ENCODE measurements at regions not wholly inside any gene's neighbourhood (a gene's known extent, or its start where the extent isn't known, plus 50 kb on each side); places are given as distances from the start of the nearest gene placed in this dataset.
"Not testable (repeated sequence)": the region's sequence is repeated elsewhere in the genome, so short reads cannot be mapped to it uniquely, and the experiment has no call there.

DNA sequence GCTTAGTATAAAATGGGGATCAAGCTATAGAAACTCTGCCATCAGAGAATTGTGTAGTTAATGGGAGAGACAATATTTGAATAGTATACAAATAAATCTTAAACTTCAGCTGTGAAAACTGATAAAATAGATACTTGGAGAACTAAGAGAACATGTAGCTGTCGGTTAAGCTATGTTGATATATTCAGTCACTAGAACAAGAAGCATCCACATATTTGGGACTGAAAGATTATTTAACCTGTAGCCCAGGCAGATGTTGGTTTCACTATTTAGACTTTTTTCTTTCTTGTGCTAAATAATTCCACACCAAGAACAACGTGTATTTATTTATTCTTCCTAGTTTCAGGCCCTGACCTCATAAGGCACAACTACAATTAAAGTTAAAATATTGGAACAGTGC is 521.0 kb upstream of the CCNG1 start:
- H3K27ac ChIP-seq (replicated peaks): no peak overlapping the region
- H3K9me3 ChIP-seq (replicated peaks): peaks cover 26% of the 10 kb centered on the region
- no peaks in the 10 kb centered on the region for H3K4me1 ChIP-seq
- intact Hi-C loops (cut with micrococcal nuclease): no loop called here
- no peak for DNase-seq
- no peaks in the 10 kb centered on the region for H3K36me3 ChIP-seq
- no peaks in the 10 kb centered on the region for H3K27me3 ChIP-seq (ENCODE audit: low read depth)
- no peak overlapping the region for H3K4me3 ChIP-seq
- TF ChIP-seq, protein P1, sequence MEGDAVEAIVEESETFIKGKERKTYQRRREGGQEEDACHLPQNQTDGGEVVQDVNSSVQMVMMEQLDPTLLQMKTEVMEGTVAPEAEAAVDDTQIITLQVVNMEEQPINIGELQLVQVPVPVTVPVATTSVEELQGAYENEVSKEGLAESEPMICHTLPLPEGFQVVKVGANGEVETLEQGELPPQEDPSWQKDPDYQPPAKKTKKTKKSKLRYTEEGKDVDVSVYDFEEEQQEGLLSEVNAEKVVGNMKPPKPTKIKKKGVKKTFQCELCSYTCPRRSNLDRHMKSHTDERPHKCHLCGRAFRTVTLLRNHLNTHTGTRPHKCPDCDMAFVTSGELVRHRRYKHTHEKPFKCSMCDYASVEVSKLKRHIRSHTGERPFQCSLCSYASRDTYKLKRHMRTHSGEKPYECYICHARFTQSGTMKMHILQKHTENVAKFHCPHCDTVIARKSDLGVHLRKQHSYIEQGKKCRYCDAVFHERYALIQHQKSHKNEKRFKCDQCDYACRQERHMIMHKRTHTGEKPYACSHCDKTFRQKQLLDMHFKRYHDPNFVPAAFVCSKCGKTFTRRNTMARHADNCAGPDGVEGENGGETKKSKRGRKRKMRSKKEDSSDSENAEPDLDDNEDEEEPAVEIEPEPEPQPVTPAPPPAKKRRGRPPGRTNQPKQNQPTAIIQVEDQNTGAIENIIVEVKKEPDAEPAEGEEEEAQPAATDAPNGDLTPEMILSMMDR (IDR thresholded peaks at IDR 0.05; ENCODE audit: borderline replicate concordance): no peak

GRCh38 chr5:162929104-162929503 is 508.3 kb upstream of the CCNG1 start:
- Histone ChIP-seq H3K27me3 (ENCODE audit: low read depth) (no peaks in the 10 kb centered on the region), H3K4me1 (no peaks in the 10 kb centered on the region), H3K27ac (replicated peaks) (no peak overlapping the region), H3K9me3 (replicated peaks) (peaks cover 28% of the 10 kb centered on the region), H3K4me3 (no peak overlapping the region), H3K36me3 (no peaks in the 10 kb centered on the region)
- intact Hi-C loops (cut with micrococcal nuclease): no loop called here
- DNase-seq: no peak
- TF ChIP-seq, protein P1 (IDR thresholded peaks at IDR 0.05; ENCODE audit: borderline replicate concordance): no peak

DNA sequence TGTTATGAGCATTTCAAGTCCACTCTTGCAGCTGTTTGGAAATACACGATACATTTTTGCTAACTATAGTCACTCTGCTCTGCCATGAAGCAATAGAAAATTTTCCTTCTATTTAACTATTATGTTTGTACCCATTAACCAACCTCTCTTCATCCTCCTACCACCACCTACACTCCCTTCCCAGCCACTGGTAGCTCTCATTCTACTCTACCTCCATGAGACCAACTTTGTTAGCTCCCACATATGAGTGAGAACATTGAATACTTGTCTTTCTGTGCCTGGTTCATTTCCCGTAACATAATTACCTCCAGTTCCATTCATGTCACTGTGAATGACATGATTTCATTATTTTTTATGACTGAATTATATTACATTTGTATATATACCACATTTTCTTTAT is 505.9 kb upstream of the CCNG1 start:
- no peak for DNase-seq
- Histone ChIP-seq H3K4me1 (no peaks in the 10 kb centered on the region), H3K36me3 (no peaks in the 10 kb centered on the region), H3K27ac (replicated peaks) (no peak overlapping the region), H3K4me3 (no peak overlapping the region), H3K27me3 (ENCODE audit: low read depth) (no peaks in the 10 kb centered on the region), H3K9me3 (replicated peaks) (peaks cover 46% of the 10 kb centered on the region)
- TF ChIP-seq, protein P1 (IDR thresholded peaks at IDR 0.05; ENCODE audit: borderline replicate concordance): no peak
- intact Hi-C loops (cut with micrococcal nuclease): no loop called here

- Histone ChIP-seq H3K4me3 (no peak overlapping the region), H3K9me3 (replicated peaks) (peaks cover 11% of the 10 kb centered on the region), H3K4me1 (no peaks in the 10 kb centered on the region), H3K27me3 (ENCODE audit: low read depth) (no peaks in the 10 kb centered on the region), H3K27ac (replicated peaks) (no peak overlapping the region), H3K36me3 (no peaks in the 10 kb centered on the region)
- intact Hi-C loops (cut with micrococcal nuclease): no loop called here
- TF ChIP-seq, protein P1 (IDR thresholded peaks at IDR 0.05; ENCODE audit: borderline replicate concordance): no peak
- DNase-seq: no peak
Observed at GRCh38 chr5:162939991-162940390, 497.4 kb upstream of the CCNG1 start.

DNA sequence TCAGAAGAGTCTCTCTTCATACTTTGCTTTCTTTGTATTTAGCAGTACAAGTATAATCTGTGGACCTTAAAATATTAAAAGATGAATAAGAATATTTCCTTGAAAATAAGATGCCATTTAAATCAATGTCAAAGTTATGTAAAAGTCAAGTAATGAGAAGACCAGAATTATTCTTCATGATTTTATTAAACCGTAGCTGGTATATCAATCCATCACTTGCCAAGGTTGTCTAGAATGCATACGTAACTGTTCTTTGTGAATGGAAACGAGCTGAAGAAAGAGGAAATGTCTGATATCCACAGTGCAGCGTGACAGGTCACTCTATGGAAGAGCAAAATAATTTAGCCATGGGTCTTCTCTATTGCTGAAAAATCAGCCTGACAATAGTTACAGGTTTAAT is 488.7 kb upstream of the CCNG1 start:
- H3K9me3 ChIP-seq (replicated peaks): peaks cover 5% of the 10 kb centered on the region
- no peaks in the 10 kb centered on the region for H3K36me3 ChIP-seq
- H3K4me3 ChIP-seq: no peak overlapping the region
- TF ChIP-seq, protein P1 (IDR thresholded peaks at IDR 0.05; ENCODE audit: borderline replicate concordance): no peak
- H3K27me3 ChIP-seq (ENCODE audit: low read depth): no peaks in the 10 kb centered on the region
- H3K27ac ChIP-seq (replicated peaks): no peak overlapping the region
- no peaks in the 10 kb centered on the region for H3K4me1 ChIP-seq
- intact Hi-C loops (cut with micrococcal nuclease): no loop called here
- DNase-seq: no peak

- no peak for DNase-seq
- intact Hi-C loops (cut with micrococcal nuclease): no loop called here
- H3K27ac ChIP-seq (replicated peaks): no peak overlapping the region
- no peaks in the 10 kb centered on the region for H3K36me3 ChIP-seq
- TF ChIP-seq, protein P1 (IDR thresholded peaks at IDR 0.05; ENCODE audit: borderline replicate concordance): no peak
- H3K4me1 ChIP-seq: no peaks in the 10 kb centered on the region
- H3K9me3 ChIP-seq (replicated peaks): peaks cover 10% of the 10 kb centered on the region
- H3K27me3 ChIP-seq (ENCODE audit: low read depth): no peaks in the 10 kb centered on the region
- no peak overlapping the region for H3K4me3 ChIP-seq
Observed at GRCh38 chr5:162956570-162956969, 480.8 kb upstream of the CCNG1 start.

DNA sequence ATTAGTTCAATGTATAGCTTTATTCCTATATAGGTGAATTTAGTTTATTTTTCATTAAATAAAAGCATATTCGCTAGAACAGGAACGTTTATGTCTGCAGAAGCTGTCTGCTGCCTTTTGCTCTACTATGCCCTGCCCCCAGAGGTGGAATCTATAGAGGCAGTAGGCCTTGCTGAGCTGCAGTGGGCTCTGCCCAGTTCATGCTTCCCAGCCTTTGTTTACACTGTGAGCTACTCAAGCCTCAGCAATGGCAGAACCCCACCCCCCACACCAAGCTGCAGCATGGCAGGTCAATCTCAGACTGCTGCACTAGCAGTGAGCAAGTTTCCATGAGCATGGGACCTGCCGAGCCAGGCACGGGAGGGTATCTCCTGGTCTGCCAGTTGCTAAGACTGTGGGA is 473.3 kb upstream of the CCNG1 start:
- intact Hi-C loops (cut with micrococcal nuclease); H3K4me1 ChIP-seq; H3K4me3 ChIP-seq; H3K36me3 ChIP-seq; DNase-seq; H3K27me3 ChIP-seq (ENCODE audit: low read depth); H3K27ac ChIP-seq (replicated peaks): not testable (repeated sequence)
- peaks cover 31% of the 10 kb centered on the region for H3K9me3 ChIP-seq (replicated peaks)
